Glutamatergic neuron (in vitro differentiated cells): ENCODE measurements at regions not wholly inside any gene's neighbourhood (a gene's known extent, or its start where the extent isn't known, plus 50 kb on each side); places are given as distances from the start of the nearest gene placed in this dataset.
"Not testable (repeated sequence)": the region's sequence is repeated elsewhere in the genome, so short reads cannot be mapped to it uniquely, and the experiment has no call there.

ENCODE experiments used
- DNase-seq: peaks from one replicate; pipeline ENCODE4 v3.0.0; 2022
- H3K27ac Mint-ChIP-seq: one replicate; pipeline ENCODE4 v1.8.0; 2020; ENCODE audit warnings: mild to moderate bottlenecking, mixed read lengths, inconsistent platforms; ENCODE audit not compliant: unreplicated experiment
- H3K27me3 Mint-ChIP-seq: one replicate; pipeline ENCODE4 v1.8.0; 2020; ENCODE audit warnings: mild to moderate bottlenecking, moderate library complexity, mixed read lengths, inconsistent platforms; ENCODE audit not compliant: unreplicated experiment
- H3K36me3 Mint-ChIP-seq: one replicate; pipeline ENCODE4 v1.8.0; 2020; ENCODE audit warnings: mild to moderate bottlenecking, mixed read lengths, inconsistent platforms; ENCODE audit not compliant: unreplicated experiment
- H3K4me1 Mint-ChIP-seq: one replicate; pipeline ENCODE4 v1.8.0; 2020; ENCODE audit warnings: mild to moderate bottlenecking, low read depth, mixed read lengths, inconsistent platforms; ENCODE audit not compliant: unreplicated experiment
- H3K4me3 Mint-ChIP-seq: one replicate; pipeline ENCODE4 v1.8.0; 2020; ENCODE audit warnings: mild to moderate bottlenecking, mixed read lengths, inconsistent platforms; ENCODE audit not compliant: unreplicated experiment
- H3K9me3 Mint-ChIP-seq: one replicate; pipeline ENCODE4 v1.8.0; 2020; ENCODE audit warnings: mild to moderate bottlenecking, moderate library complexity, mixed read lengths, inconsistent platforms; ENCODE audit not compliant: unreplicated experiment
- CTCF ChIP-seq: fragments of 200-600 bp; sonication (generic); IDR thresholded peaks from one replicate; pipeline ENCODE4 v1.5.0; 2021; ENCODE audit not compliant: partially characterized antibody, unreplicated experiment

DNA sequence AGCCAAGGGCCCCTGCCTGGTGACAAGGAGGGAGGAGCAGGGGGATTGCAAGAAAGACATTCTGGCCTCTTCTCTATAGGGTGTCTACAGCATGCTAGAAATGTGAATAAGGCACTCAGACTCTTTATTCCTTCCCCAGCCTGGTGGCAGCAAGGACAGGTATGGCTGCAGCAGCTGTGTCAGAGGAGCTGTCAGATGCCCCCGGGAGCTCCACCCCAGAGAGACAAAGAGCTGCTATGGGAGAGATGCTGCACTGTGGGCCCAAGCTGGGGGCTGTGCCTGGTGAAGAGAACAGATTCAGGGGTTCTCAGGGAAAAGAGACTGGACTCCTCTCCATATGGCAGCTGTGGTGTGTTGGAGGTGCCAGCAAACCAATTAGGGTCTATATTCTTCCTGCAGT, 1063.3 kb downstream of the OLFM4 start:
- Mint-ChIP-seq H3K4me1 (no peaks in the 10 kb centered on the region), H3K4me3 (no peak overlapping the region), H3K27ac (no peak overlapping the region), H3K27me3 (peaks cover 5% of the 10 kb centered on the region), H3K36me3 (no peaks in the 10 kb centered on the region), H3K9me3 (peaks cover 3% of the 10 kb centered on the region)
- no peak for DNase-seq
- TF ChIP-seq CTCF = no peak

- Mint-ChIP-seq H3K4me1 (no peaks in the 10 kb centered on the region), H3K27ac (no peak overlapping the region), H3K9me3 (peaks cover 3% of the 10 kb centered on the region), H3K36me3 (no peaks in the 10 kb centered on the region), H3K4me3 (no peak overlapping the region), H3K27me3 (peaks cover 5% of the 10 kb centered on the region)
- no peak for DNase-seq
- TF ChIP-seq CTCF = no peak
Observed at GRCh38 chr13:54092686-54093085, 1064.1 kb downstream of the OLFM4 start.

GRCh38 chr13:54110597-54110996, 1082.0 kb downstream of the OLFM4 start:
- H3K9me3 Mint-ChIP-seq = no peaks in the 10 kb centered on the region
- no peaks in the 10 kb centered on the region for H3K27me3 Mint-ChIP-seq
- no peak overlapping the region for H3K4me3 Mint-ChIP-seq
- no peaks in the 10 kb centered on the region for H3K36me3 Mint-ChIP-seq
- peaks cover 18% of the 10 kb centered on the region for H3K4me1 Mint-ChIP-seq
- H3K27ac Mint-ChIP-seq = peak overlapping the region; percentile 44
- DNase-seq = no peak
- TF ChIP-seq CTCF = no peak

DNA sequence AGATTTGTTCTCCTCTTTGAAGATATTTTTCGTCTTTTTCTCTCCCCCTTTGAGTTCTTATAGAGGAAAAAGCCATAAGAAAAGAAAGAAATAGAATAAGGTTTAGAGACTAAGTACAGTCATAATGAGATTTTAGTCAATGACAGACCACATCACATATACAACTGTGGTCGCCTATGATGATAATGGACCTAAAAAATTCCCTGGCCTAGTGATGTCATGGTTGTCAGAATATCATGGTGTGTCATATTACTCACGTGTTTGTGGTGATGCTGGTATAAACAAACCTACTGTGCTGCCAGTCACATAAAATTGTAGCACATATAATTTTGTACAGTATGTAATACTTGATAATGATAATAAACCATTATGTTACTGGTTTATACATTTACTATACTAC, 1096.1 kb downstream of the OLFM4 start:
- Mint-ChIP-seq H3K27ac (no peak overlapping the region), H3K4me3 (no peak overlapping the region), H3K9me3 (peaks cover 3% of the 10 kb centered on the region), H3K27me3 (peaks cover 2% of the 10 kb centered on the region), H3K4me1 (peaks cover 3% of the 10 kb centered on the region), H3K36me3 (no peaks in the 10 kb centered on the region)
- TF ChIP-seq CTCF = no peak
- no peak for DNase-seq

DNA sequence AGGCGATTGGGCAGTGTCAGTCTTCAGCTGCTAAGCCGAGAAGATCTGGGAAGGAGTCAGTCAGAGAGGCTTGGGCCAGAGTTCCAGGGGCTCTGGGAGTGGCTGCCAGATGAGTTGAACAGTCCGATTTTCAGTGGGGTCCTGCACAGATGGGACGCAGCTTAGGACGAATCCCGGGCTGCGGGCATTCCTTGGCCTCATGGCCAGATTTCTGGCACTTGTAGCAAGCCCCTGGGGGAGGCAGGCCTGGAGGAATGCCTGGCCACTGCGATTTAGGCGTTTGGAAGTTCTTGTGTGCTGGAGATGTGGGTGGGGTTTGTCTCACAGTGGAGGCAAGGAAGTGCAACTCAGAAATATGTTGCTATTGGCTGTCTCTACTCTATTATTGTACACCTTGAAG, 1102.3 kb downstream of the OLFM4 start:
- peaks cover 14% of the 10 kb centered on the region for H3K4me1 Mint-ChIP-seq
- DNase-seq, H3K4me3 Mint-ChIP-seq, H3K27me3 Mint-ChIP-seq, H3K36me3 Mint-ChIP-seq, H3K9me3 Mint-ChIP-seq, H3K27ac Mint-ChIP-seq: not testable (repeated sequence)

- peaks cover 14% of the 10 kb centered on the region for H3K4me1 Mint-ChIP-seq
Observed at GRCh38 chr13:54131433-54131832, 1102.8 kb downstream of the OLFM4 start.

GRCh38 chr13:54132127-54132526, 1103.5 kb downstream of the OLFM4 start:
- not testable (repeated sequence) for DNase-seq, H3K27ac Mint-ChIP-seq, H3K36me3 Mint-ChIP-seq, H3K9me3 Mint-ChIP-seq, H3K27me3 Mint-ChIP-seq, H3K4me3 Mint-ChIP-seq
- peaks cover 11% of the 10 kb centered on the region for H3K4me1 Mint-ChIP-seq

More at GRCh38 chr13:54131433-54131832, 1102.8 kb downstream of the OLFM4 start:
- H3K36me3 Mint-ChIP-seq, H3K27me3 Mint-ChIP-seq, H3K4me3 Mint-ChIP-seq, H3K9me3 Mint-ChIP-seq, DNase-seq, H3K27ac Mint-ChIP-seq: not testable (repeated sequence)

DNA sequence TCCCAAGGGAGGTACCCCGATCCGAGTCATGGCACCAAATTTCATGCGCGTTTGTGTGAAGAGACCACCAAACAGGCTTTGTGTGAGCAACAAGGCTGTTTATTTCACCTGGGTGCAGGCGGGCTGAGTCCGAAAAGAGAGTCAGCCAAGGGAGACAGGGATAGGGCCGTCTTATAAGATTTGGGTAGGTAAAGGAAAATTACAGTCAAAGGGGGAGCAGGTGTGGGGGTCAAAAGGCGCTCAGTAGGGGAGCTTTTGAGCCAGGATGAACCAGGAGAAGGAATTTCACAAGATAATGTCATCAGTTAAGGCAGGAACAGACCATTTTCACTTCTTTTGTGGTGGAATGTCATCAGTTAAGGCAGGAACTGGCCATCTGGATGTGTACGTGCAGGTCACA, 1104.1 kb downstream of the OLFM4 start:
- H3K9me3 Mint-ChIP-seq, DNase-seq, H3K36me3 Mint-ChIP-seq, H3K27ac Mint-ChIP-seq, H3K27me3 Mint-ChIP-seq, H3K4me3 Mint-ChIP-seq: not testable (repeated sequence)
- H3K4me1 Mint-ChIP-seq = peaks cover 11% of the 10 kb centered on the region
